HCT116 (cell line): ENCODE measurements at regions not wholly inside any gene's neighbourhood (a gene's known extent, or its start where the extent isn't known, plus 50 kb on each side); places are given as distances from the start of the nearest gene placed in this dataset.

Experiments used
- ATAC-seq: fragments of 200-7000 bp; cut with Tn5 transposase; 2 replicates; pipeline ENCODE4 v1.9.1; 2020; ENCODE audit warnings: mild to moderate bottlenecking, moderate library complexity
- BruUV-seq: library from RNA; stranded (reverse); fragments of 400-500 nt; replicated peaks from 2 replicates; lab custom pipeline; 2021; lab: Mats Ljungman, UMichigan
- CTCF ChIA-PET: fragments of 300-600 bp; sonication (Branson Sonifier 250); formaldehyde crosslinking; loops from one replicate; lab custom pipeline; 2021; ENCODE audit warnings: antibody characterized with exemption; lab: Charles Lee
- POLR2A ChIA-PET: fragments of 300-600, 350-600 bp; sonication (Branson Sonifier 250); formaldehyde crosslinking; loops from one replicate; lab custom pipeline; 2021; ENCODE audit warnings: antibody characterized with exemption; lab: Charles Lee
- RAD21 ChIA-PET, 2 experiments: fragments of 300-600 bp; sonication (Branson Sonifier 250); formaldehyde crosslinking; loops; one replicate each; lab custom pipeline; 2023; ENCODE audit warnings: low total read pairs in 2 of 2; ENCODE audit not compliant: uncharacterized antibody in 2 of 2, unreplicated experiment in 2 of 2, low non-redundant PET in 1 of 2; lab: Charles Lee
- DNase-seq: peaks from one replicate; pipeline ENCODE4 v3.0.0-alpha.2; 2010; ENCODE audit warnings: low read depth, low spot score
- H2AFZ ChIP-seq: fragments of 200-600 bp; shearing (Covaris generic), sonication (generic); 2 replicates; pipeline ENCODE4 v1.6.1; 2017; ENCODE audit warnings: low read depth, mixed run types, mixed read lengths, antibody characterized with exemption, low read length; ENCODE audit not compliant: poor library complexity, severe bottlenecking
- H3K27ac ChIP-seq: 2 replicates; pipeline ENCODE4 v1.5.1; 2012; ENCODE audit warnings: low read depth, low read length
- H3K27me3 ChIP-seq: fragments of 200-600 bp; sonication (generic); 2 replicates; pipeline ENCODE4 v1.6.1; 2016; ENCODE audit warnings: mixed run types, low read length, mixed read lengths; ENCODE audit not compliant: insufficient read depth
- H3K36me3 ChIP-seq, 2 experiments: fragments of 200-500 bp in 1 of 2; fragments of 200-600 bp in 1 of 2; sonication (Bioruptor generic) in 1 of 2; sonication (generic) in 1 of 2; 2 replicates each; pipeline versions ENCODE4 v1.5.1 to v1.6.1; 2014 to 2016; ENCODE audit warnings: low read length in 2 of 2, inconsistent platforms in 1 of 2, mixed read lengths in 1 of 2, mixed run types in 1 of 2; ENCODE audit not compliant: insufficient read depth in 2 of 2, control insufficient read depth in 1 of 2
- H3K4me1 ChIP-seq, 2 experiments: fragments of 200-600 bp in 1 of 2; sonication (generic) in 1 of 2; 2 replicates each; pipeline versions ENCODE4 v1.5.1 to v1.6.1; 2012 to 2017; ENCODE audit warnings: low read length in 2 of 2, inconsistent platforms in 1 of 2, mild to moderate bottlenecking in 1 of 2, mixed read lengths in 1 of 2, mixed run types in 1 of 2, moderate library complexity in 1 of 2; ENCODE audit not compliant: insufficient read depth in 2 of 2, control insufficient read depth in 1 of 2
- H3K4me2 ChIP-seq: fragments of 200-600 bp; sonication (generic); 2 replicates; pipeline ENCODE4 v1.6.1; 2017; ENCODE audit warnings: mixed run types, low read length, mixed read lengths
- H3K4me3 ChIP-seq, 2 experiments: fragments of 200-600 bp in 1 of 2; sonication (generic) in 1 of 2; replicated peaks in 1 of 2; 2 replicates each; pipeline ENCODE4 v1.5.1; 2011 to 2016; ENCODE audit warnings: low read length in 2 of 2, control low read depth in 1 of 2, low read depth in 1 of 2, mild to moderate bottlenecking in 1 of 2, mixed read lengths in 1 of 2, mixed run types in 1 of 2
- H3K79me2 ChIP-seq: fragments of 200-600 bp; sonication (generic); 2 replicates; pipeline ENCODE4 v1.6.1; 2017; ENCODE audit warnings: mild to moderate bottlenecking, mixed run types, low read length, moderate library complexity, mixed read lengths; ENCODE audit not compliant: insufficient read depth
- H3K9ac ChIP-seq: fragments of 200-600 bp; sonication (generic); 2 replicates; pipeline ENCODE4 v1.6.1; 2016; ENCODE audit warnings: low read length, mixed read lengths
- H3K9me2 ChIP-seq: fragments of 200-600 bp; sonication (generic), shearing (Covaris generic); 2 replicates; pipeline ENCODE4 v1.6.1; 2017; ENCODE audit warnings: mixed run types, mild to moderate bottlenecking, moderate library complexity; ENCODE audit not compliant: insufficient read depth
- H3K9me3 ChIP-seq, 2 experiments: fragments of 200-500 bp in 1 of 2; fragments of 200-600 bp in 1 of 2; sonication (Bioruptor generic) in 1 of 2; sonication (generic) in 1 of 2; 2 replicates each; pipeline ENCODE4 v1.6.1; 2014 to 2017; ENCODE audit warnings: low read length in 2 of 2, mixed read lengths in 2 of 2, inconsistent platforms in 1 of 2, low read depth in 1 of 2, mild to moderate bottlenecking in 1 of 2, mixed run types in 1 of 2, moderate library complexity in 1 of 2; ENCODE audit not compliant: control insufficient read depth in 1 of 2, insufficient read depth in 1 of 2
- H4K20me1 ChIP-seq: fragments of 200-600 bp; sonication (generic), shearing (Covaris generic); 2 replicates; pipeline ENCODE4 v1.6.1; 2017; ENCODE audit warnings: mixed run types, mild to moderate bottlenecking, moderate library complexity; ENCODE audit not compliant: insufficient read depth
- ATF3 ChIP-seq: IDR thresholded peaks from 2 replicates; pipeline ENCODE4 v1.6.1; 2012
- CBX3 ChIP-seq: IDR thresholded peaks from 2 replicates; pipeline ENCODE4 v1.6.1; 2012; ENCODE audit warnings: low read depth
- CEBPB ChIP-seq: IDR thresholded peaks from 2 replicates; pipeline ENCODE4 v1.6.1; 2012; ENCODE audit warnings: low read depth
- EGR1 ChIP-seq: IDR thresholded peaks from 2 replicates; pipeline ENCODE4 v1.6.1; 2012; ENCODE audit warnings: low read depth
- ELF1 ChIP-seq: IDR thresholded peaks from 2 replicates; pipeline ENCODE4 v1.6.1; 2012; ENCODE audit warnings: low read depth, borderline replicate concordance
- EZH2 ChIP-seq: fragments of 200-600 bp; sonication (generic); IDR thresholded peaks from 2 replicates; pipeline ENCODE4 v1.6.1; 2017; ENCODE audit warnings: antibody characterized with exemption, mixed run types
- EZH2phosphoT487 ChIP-seq: fragments of 200-600 bp; IDR thresholded peaks from 2 replicates; pipeline ENCODE4 v1.6.1; 2018; ENCODE audit warnings: antibody characterized with exemption, borderline replicate concordance
- JUND ChIP-seq: IDR thresholded peaks from 2 replicates; pipeline ENCODE4 v1.6.1; 2012
- POLR2A ChIP-seq: IDR thresholded peaks from 2 replicates; pipeline ENCODE4 v1.7.0; 2011; ENCODE audit warnings: borderline replicate concordance; ENCODE audit not compliant: insufficient read depth, insufficient read length; ENCODE audit errors: extremely low read depth
- RAD21 ChIP-seq: IDR thresholded peaks from 2 replicates; pipeline ENCODE4 v1.6.1; 2012; ENCODE audit warnings: low read depth, mild to moderate bottlenecking
- REST ChIP-seq: IDR thresholded peaks from 2 replicates; pipeline ENCODE4 v1.6.1; 2012; ENCODE audit warnings: low read depth
- SIN3A ChIP-seq: IDR thresholded peaks from 2 replicates; pipeline ENCODE4 v1.6.1; 2012; ENCODE audit warnings: low read depth
- TCF7L2 ChIP-seq: IDR thresholded peaks from 2 replicates; pipeline ENCODE4 v1.7.0; 2011; ENCODE audit warnings: borderline replicate concordance, inconsistent platforms; ENCODE audit not compliant: insufficient read depth, insufficient read length; ENCODE audit errors: extremely low read depth
- YY1 ChIP-seq: IDR thresholded peaks from 2 replicates; pipeline ENCODE4 v1.6.1; 2011; ENCODE audit warnings: low read length, low read depth, moderate library complexity, mild to moderate bottlenecking; ENCODE audit not compliant: insufficient replicate concordance; ENCODE audit errors: extremely low read depth
- ZBTB33 ChIP-seq: IDR thresholded peaks from 2 replicates; pipeline ENCODE4 v1.6.1; 2011; ENCODE audit warnings: mild to moderate bottlenecking, low read length, moderate library complexity; ENCODE audit not compliant: insufficient replicate concordance; ENCODE audit errors: extremely low read depth
- ZFX ChIP-seq: fragments of 450-650 bp; IDR thresholded peaks from 2 replicates; pipeline ENCODE4 v1.6.1; 2017
- ZNF274 ChIP-seq: fragments of 200-500 bp; sonication (Bioruptor generic); IDR thresholded peaks from 2 replicates; pipeline ENCODE4 v1.6.1; 2014; ENCODE audit warnings: mild to moderate bottlenecking, low read depth, low read length, inconsistent platforms
- intact Hi-C: fragments of 100-400 bp; cut with micrococcal nuclease; formaldehyde crosslinking; loops from 2 replicates; pipeline ENCODE4 v1.10.0; 2022

GRCh38 chr2:129325151-129325550, 654.3 kb upstream of the RAB6C start:
- no peaks in the 10 kb centered on the region for H3K4me1 ChIP-seq
- intact Hi-C loops: no loop called here
- H3K79me2 ChIP-seq: no peaks in the 10 kb centered on the region
- ChIA-PET CTCF (no interaction called here), RAD21 (no interaction called here), POLR2A (no interaction called here)
- no peak for TF ChIP-seq SIN3A
- TF ChIP-seq RAD21: no peak
- no peaks in the 10 kb centered on the region for H3K36me3 ChIP-seq
- no peaks in the 10 kb centered on the region for H4K20me1 ChIP-seq
- H3K4me3 ChIP-seq: no peak overlapping the region
- no peaks in the 10 kb centered on the region for H3K9me3 ChIP-seq
- DNase-seq (no peak), ATAC-seq (no peak)
- H3K27ac ChIP-seq: no peak overlapping the region
- no peak overlapping the region for H3K9ac ChIP-seq
- BruUV-seq: no TSS peak
- H3K4me2 ChIP-seq: no peak overlapping the region
- H2AFZ ChIP-seq: no peak overlapping the region
- H3K9me2 ChIP-seq: no peaks in the 10 kb centered on the region
- peaks cover 7% of the 10 kb centered on the region; the same call in 1 of the 2 replicates for H3K27me3 ChIP-seq

GRCh38 chr2:129329574-129329973, 649.9 kb upstream of the RAB6C start:
- no peaks in the 10 kb centered on the region for H3K79me2 ChIP-seq
- H3K4me3 ChIP-seq: no peak overlapping the region
- no peaks in the 10 kb centered on the region for H3K4me1 ChIP-seq
- H2AFZ ChIP-seq: no peak overlapping the region
- ATAC-seq (no peak), DNase-seq (no peak)
- ChIA-PET CTCF (no interaction called here), POLR2A (no interaction called here), RAD21 (no interaction called here)
- 0 out of 2 replicates have a peak, but pooled peaks cover 2% of the 10 kb centered on the region for H3K27me3 ChIP-seq
- H3K36me3 ChIP-seq: no peaks in the 10 kb centered on the region
- H3K27ac ChIP-seq: no peak overlapping the region
- no TSS peak for BruUV-seq
- no peak overlapping the region for H3K4me2 ChIP-seq
- no peaks in the 10 kb centered on the region for H3K9me2 ChIP-seq
- no peaks in the 10 kb centered on the region for H4K20me1 ChIP-seq
- H3K9me3 ChIP-seq: no peaks in the 10 kb centered on the region
- intact Hi-C loops: no loop called here
- no peak overlapping the region for H3K9ac ChIP-seq
- TF ChIP-seq EGR1 (no peak), YY1 (no peak), RAD21 (no peak), EZH2 (no peak), ZBTB33 (no peak), ZFX (no peak), TCF7L2 (no peak), ELF1 (no peak), CBX3 (no peak), SIN3A (no peak), EZH2phosphoT487 (no peak), REST (no peak), ATF3 (no peak), CEBPB (no peak), JUND (no peak), POLR2A (no peak), ZNF274 (no peak)
